ENCODE measurements at regions not wholly inside any gene's neighbourhood (a gene's known extent, or its start where the extent isn't known, plus 50 kb on each side); places are given as distances from the start of the nearest gene placed in this dataset.

DNA sequence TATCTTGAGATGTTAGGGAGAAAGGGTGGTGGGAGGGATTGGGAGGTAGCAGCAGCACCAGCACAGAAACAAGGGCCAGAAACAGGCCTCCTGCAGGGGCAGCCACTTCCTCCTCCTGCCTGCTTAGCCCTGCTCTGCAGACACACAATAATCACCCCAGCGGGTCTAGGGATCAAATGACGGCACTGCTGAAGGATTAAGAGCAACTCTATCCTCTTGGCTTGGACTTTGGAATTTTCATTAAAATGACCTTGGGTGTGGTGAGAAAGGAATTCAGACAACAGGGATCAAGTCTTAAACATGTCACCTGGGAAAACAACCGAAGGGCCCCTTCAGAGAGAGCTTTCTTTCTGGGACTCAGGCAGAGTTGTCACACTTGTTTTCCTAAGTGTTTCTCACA lies 353.4 kb downstream of the SPRY1 start:
- H3K9me3 ChIP-seq (replicated peaks; ENCODE audit: control insufficient read depth, low read depth, low read length) = no peaks in the 10 kb centered on the region
- H3K27ac ChIP-seq (ENCODE audit: low read length) = peak overlapping the region; percentile 88
- no peaks in the 10 kb centered on the region for H3K27me3 ChIP-seq (ENCODE audit: control insufficient read depth, insufficient read depth, low read length)
- no peak overlapping the region for H3K4me3 ChIP-seq (ENCODE audit: low read length)
- peaks cover 29% of the 10 kb centered on the region for H3K4me1 ChIP-seq (ENCODE audit: control insufficient read depth, insufficient read depth, low read length)
- peak; percentile 71 for DNase-seq
- no peaks in the 10 kb centered on the region for H3K36me3 ChIP-seq (ENCODE audit: control insufficient read depth, insufficient read depth, low read length)
- WGBS (ENCODE audit: insufficient coverage) = 33% methylated on average over 1 of the region's 3 CpGs

DNA sequence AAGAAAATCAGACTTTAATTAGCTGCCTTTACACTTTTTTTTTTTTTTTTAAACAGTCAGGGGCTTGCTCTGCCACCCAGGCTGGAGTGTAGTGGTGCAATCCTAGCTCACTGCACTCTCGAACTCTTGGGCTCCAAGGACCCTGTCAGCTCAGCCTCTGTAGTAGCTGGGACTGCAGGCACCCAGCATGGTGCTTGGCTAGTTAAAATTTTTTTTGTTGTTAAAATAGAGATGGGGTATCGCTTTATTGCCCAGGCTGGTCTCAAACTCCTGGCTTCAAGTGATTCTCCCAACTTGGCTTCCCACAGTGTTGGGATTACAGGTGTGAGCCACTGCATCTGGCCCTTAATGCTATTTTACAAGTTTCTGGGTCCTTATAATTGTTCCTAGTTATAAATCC lies 359.1 kb downstream of the SPRY1 start:
- H3K4me3 ChIP-seq (ENCODE audit: low read length) = no peak overlapping the region
- peaks cover under 1% of the 10 kb centered on the region for H3K4me1 ChIP-seq (ENCODE audit: control insufficient read depth, insufficient read depth, low read length)
- no peaks in the 10 kb centered on the region for H3K27me3 ChIP-seq (ENCODE audit: control insufficient read depth, insufficient read depth, low read length)
- DNase-seq = no peak
- H3K36me3 ChIP-seq (ENCODE audit: control insufficient read depth, insufficient read depth, low read length) = no peaks in the 10 kb centered on the region
- no peaks in the 10 kb centered on the region for H3K9me3 ChIP-seq (replicated peaks; ENCODE audit: control insufficient read depth, low read depth, low read length)
- WGBS (ENCODE audit: insufficient coverage) = 100% methylated on average over 1 of the region's 2 CpGs
- H3K27ac ChIP-seq (ENCODE audit: low read length) = no peak overlapping the region

DNA sequence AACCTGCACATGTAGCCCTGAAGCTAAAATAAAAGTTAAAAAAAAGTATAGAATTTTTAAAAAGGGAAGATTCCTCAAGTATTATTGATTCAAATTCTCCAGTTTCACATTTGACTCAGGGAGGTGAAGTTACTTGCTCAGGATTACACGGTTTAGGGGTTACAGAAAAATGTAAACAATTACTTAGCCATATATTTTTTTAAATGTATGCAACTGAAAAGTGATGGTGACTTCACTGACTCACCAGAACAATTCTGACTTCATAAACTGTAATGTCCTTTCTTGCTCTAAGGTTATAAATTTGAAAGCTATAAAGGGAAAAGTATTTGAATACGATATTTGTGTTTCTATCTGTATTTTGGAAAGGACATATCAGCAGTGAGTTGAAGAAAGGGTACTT lies 371.2 kb downstream of the SPRY1 start:
- no peaks in the 10 kb centered on the region for H3K4me1 ChIP-seq (ENCODE audit: control insufficient read depth, insufficient read depth, low read length)
- no peaks in the 10 kb centered on the region for H3K36me3 ChIP-seq (ENCODE audit: control insufficient read depth, insufficient read depth, low read length)
- no peak overlapping the region for H3K27ac ChIP-seq (ENCODE audit: low read length)
- H3K9me3 ChIP-seq (replicated peaks; ENCODE audit: control insufficient read depth, low read depth, low read length) = peaks cover 5% of the 10 kb centered on the region
- WGBS (ENCODE audit: insufficient coverage) = 75% methylated on average over 1 of the region's 2 CpGs
- H3K27me3 ChIP-seq (ENCODE audit: control insufficient read depth, insufficient read depth, low read length) = no peaks in the 10 kb centered on the region
- no peak overlapping the region for H3K4me3 ChIP-seq (ENCODE audit: low read length)
- DNase-seq = no peak

DNA sequence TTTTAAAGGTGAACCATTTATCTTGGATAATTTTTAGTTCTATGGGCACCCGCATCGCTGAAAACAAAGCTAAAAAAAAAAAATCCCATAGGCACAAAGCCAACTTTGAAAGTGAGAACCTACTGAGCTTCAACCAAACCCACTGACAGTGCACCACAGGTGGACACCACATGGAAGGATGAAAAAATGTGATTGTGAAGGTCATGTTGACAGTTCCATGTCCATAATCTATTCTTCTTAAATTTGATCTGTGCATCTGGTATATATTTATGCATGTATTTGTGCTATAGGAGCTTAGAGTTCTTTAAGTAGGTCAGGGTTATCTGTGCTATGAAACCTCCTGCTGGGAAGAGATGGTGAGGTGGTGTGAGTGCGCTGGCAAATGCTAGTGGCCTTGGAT lies 374.3 kb downstream of the SPRY1 start:
- H3K36me3 ChIP-seq (ENCODE audit: control insufficient read depth, insufficient read depth, low read length) = no peaks in the 10 kb centered on the region
- H3K4me3 ChIP-seq (ENCODE audit: low read length) = no peak overlapping the region
- no CpG with 5 or more reads among the region's 3 CpGs for WGBS (ENCODE audit: insufficient coverage)
- no peaks in the 10 kb centered on the region for H3K9me3 ChIP-seq (replicated peaks; ENCODE audit: control insufficient read depth, low read depth, low read length)
- H3K27ac ChIP-seq (ENCODE audit: low read length) = no peak overlapping the region
- no peaks in the 10 kb centered on the region for H3K27me3 ChIP-seq (ENCODE audit: control insufficient read depth, insufficient read depth, low read length)
- DNase-seq = no peak
- H3K4me1 ChIP-seq (ENCODE audit: control insufficient read depth, insufficient read depth, low read length) = no peaks in the 10 kb centered on the region

DNA sequence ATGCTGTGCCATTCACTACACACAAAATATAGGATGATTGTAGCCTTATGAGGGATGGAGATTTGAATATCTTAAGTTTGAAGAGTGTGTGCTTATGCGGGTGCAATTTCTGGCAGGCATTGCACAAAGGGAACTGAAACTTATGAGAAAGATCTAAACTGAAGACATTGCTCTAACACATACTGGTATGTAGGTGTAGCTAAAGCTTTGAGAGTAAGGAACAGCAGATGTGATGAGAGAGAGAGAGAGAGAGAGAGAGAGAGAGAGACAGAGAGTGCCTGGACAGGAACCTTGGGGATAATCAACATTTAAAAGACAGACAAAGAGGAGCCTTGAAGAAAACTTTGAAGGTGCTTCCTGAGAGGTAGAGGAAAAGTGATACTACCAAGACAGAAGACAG lies 379.7 kb downstream of the SPRY1 start:
- DNase-seq = no peak

DNA sequence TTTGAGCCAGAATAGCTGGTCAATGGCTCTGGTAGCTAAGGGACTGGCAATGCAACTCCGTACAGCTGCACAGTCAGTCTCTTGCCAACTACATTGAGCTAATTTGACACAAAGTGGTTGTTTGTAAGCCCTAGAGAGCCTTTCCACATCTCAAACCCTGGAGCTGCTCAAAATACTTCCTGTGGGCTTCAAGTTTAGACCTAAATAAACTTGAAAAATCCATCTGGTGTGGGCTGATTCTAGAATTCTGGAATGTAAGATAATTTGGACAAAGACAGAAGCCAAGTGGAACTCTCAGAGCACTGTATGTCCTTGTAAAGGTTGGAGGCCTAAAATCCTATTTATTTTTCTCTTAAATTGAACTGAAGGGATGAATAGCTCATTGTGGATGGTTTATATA lies 380.8 kb downstream of the SPRY1 start:
- Histone ChIP-seq H3K9me3 (replicated peaks; ENCODE audit: control insufficient read depth, low read depth, low read length) (no peaks in the 10 kb centered on the region), H3K27me3 (ENCODE audit: control insufficient read depth, insufficient read depth, low read length) (no peaks in the 10 kb centered on the region), H3K27ac (ENCODE audit: low read length) (peak overlapping the region; percentile 80), H3K36me3 (ENCODE audit: control insufficient read depth, insufficient read depth, low read length) (no peaks in the 10 kb centered on the region), H3K4me1 (ENCODE audit: control insufficient read depth, insufficient read depth, low read length) (no peaks in the 10 kb centered on the region), H3K4me3 (ENCODE audit: low read length) (no peak overlapping the region)
- WGBS (ENCODE audit: insufficient coverage) = 0% methylated on average over 1 of the region's 1 CpG
- DNase-seq = peak; percentile 96

More for the DNA sequence above, 379.7 kb downstream of the SPRY1 start:
- Histone ChIP-seq H3K9me3 (replicated peaks; ENCODE audit: control insufficient read depth, low read depth, low read length) (no peaks in the 10 kb centered on the region), H3K36me3 (ENCODE audit: control insufficient read depth, insufficient read depth, low read length) (no peaks in the 10 kb centered on the region), H3K4me1 (ENCODE audit: control insufficient read depth, insufficient read depth, low read length) (no peaks in the 10 kb centered on the region), H3K27me3 (ENCODE audit: control insufficient read depth, insufficient read depth, low read length) (no peaks in the 10 kb centered on the region), H3K27ac (ENCODE audit: low read length) (peak overlapping the region; percentile 80), H3K4me3 (ENCODE audit: low read length) (no peak overlapping the region)
- WGBS (ENCODE audit: insufficient coverage) = no CpG with 5 or more reads among the region's 1 CpG

DNA sequence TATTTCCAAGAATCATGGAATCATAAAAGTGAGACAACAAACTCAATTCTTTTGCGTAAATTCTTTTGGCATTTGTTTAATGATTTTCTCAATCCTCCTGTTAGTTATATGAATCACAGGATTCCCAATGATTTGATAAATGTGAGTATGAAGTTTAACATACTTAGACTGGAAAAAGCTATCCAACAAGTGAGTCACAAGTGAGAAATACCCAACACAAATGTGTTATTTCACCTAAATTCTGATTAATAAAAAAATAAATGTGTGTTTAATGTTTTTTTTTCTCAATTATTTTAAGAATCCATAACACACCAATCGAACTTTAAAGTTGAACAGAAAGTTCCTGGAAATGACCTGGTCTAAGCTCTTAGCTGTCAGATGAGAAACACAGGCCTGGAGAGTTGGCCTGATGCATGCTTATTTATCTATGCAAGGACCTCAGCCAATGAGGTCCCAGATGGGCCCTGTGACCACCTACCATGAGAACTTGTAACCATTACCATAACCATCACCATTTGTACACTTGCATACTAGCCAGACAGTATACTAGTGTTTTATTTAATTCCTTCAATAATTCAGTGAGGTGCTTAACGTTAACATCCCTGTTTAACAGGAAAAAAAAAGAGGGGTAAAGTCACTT lies 386.7 kb downstream of the SPRY1 start:
- Histone ChIP-seq H3K9me3 (replicated peaks; ENCODE audit: control insufficient read depth, low read depth, low read length) (no peaks in the 10 kb centered on the region), H3K4me3 (ENCODE audit: low read length) (no peak overlapping the region), H3K36me3 (ENCODE audit: control insufficient read depth, insufficient read depth, low read length) (no peaks in the 10 kb centered on the region), H3K27me3 (ENCODE audit: control insufficient read depth, insufficient read depth, low read length) (no peaks in the 10 kb centered on the region), H3K27ac (ENCODE audit: low read length) (peak overlapping the region; percentile 95), H3K4me1 (ENCODE audit: control insufficient read depth, insufficient read depth, low read length) (peaks cover 21% of the 10 kb centered on the region)
- DNase-seq = peak; percentile 71
- WGBS (ENCODE audit: insufficient coverage) = no CpG with 5 or more reads among the region's 3 CpGs

DNA sequence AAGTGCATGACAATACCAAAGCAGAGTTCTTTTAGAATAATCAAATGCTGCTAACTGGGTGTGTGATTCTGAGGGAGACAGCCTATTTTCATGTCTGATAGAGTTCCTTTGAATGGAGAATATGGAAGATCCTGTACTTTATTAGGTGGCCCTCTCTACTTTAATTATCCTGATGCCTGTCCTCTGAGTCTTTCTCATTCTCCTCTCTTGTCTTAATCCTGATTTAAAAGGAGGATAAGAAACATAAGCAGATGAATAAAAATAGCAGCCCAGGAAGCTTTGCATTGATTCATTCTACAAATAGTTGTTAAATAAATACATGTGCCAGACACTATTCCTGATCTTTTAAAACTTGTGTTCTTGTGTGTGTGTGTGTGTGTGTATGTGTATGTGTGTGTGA lies 387.3 kb downstream of the SPRY1 start:
- no peaks in the 10 kb centered on the region for H3K36me3 ChIP-seq (ENCODE audit: control insufficient read depth, insufficient read depth, low read length)
- no peak overlapping the region for H3K4me3 ChIP-seq (ENCODE audit: low read length)
- no peaks in the 10 kb centered on the region for H3K9me3 ChIP-seq (replicated peaks; ENCODE audit: control insufficient read depth, low read depth, low read length)
- H3K27me3 ChIP-seq (ENCODE audit: control insufficient read depth, insufficient read depth, low read length) = no peaks in the 10 kb centered on the region
- H3K27ac ChIP-seq (ENCODE audit: low read length) = peak overlapping the region; percentile 95
- DNase-seq = peak; percentile 25
- H3K4me1 ChIP-seq (ENCODE audit: control insufficient read depth, insufficient read depth, low read length) = peaks cover 23% of the 10 kb centered on the region

DNA sequence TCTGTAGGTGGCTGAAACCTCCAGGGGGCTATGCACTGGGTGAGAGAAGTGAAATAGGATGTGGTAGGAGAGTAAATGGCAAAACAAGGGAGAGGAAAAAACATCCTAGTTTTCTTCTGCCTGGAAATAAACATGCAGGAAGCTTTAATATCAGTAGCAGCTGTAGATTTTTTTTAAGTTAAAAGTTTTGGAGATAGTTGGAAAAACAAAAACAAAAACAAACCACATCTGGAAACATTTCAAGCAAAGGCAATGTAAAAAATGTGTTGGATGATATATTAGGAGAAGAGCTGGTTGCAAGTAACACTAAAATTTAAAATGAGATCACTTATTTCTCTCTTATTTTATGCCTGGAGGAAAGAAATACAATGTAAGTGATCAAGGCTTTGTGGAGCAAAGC lies 388.0 kb downstream of the SPRY1 start:
- no peaks in the 10 kb centered on the region for H3K36me3 ChIP-seq (ENCODE audit: control insufficient read depth, insufficient read depth, low read length)
- peaks cover 23% of the 10 kb centered on the region for H3K4me1 ChIP-seq (ENCODE audit: control insufficient read depth, insufficient read depth, low read length)
- no peaks in the 10 kb centered on the region for H3K27me3 ChIP-seq (ENCODE audit: control insufficient read depth, insufficient read depth, low read length)
- H3K27ac ChIP-seq (ENCODE audit: low read length) = peak overlapping the region; percentile 95
- peak; percentile 80 for DNase-seq
- no peak overlapping the region for H3K4me3 ChIP-seq (ENCODE audit: low read length)
- no peaks in the 10 kb centered on the region for H3K9me3 ChIP-seq (replicated peaks; ENCODE audit: control insufficient read depth, low read depth, low read length)

DNA sequence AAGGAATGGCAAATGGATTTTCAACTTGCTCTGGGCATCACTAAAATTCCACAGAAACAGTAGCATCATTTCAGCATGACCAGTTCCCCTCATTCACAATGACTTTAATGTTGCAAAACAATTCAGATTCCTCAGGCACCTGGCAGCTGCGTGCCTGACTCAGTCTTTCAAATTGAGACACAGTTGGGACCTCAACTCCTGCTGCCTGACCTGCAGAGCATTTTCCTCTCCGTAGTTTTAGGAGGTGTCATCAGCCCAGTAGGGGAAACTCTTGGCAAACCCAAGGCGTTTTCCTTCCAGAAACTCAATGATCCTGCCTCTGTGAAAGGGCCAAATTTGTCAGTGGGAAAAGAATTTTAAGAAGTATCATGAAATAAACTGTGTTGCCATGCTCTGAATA lies 388.9 kb downstream of the SPRY1 start:
- H3K4me3 ChIP-seq (ENCODE audit: low read length) = no peak overlapping the region
- 6% methylated on average over 2 of the region's 3 CpGs for WGBS (ENCODE audit: insufficient coverage)
- no peaks in the 10 kb centered on the region for H3K9me3 ChIP-seq (replicated peaks; ENCODE audit: control insufficient read depth, low read depth, low read length)
- no peaks in the 10 kb centered on the region for H3K27me3 ChIP-seq (ENCODE audit: control insufficient read depth, insufficient read depth, low read length)
- peak; percentile 95 for DNase-seq
- H3K27ac ChIP-seq (ENCODE audit: low read length) = peak overlapping the region; percentile 95
- peaks cover 23% of the 10 kb centered on the region for H3K4me1 ChIP-seq (ENCODE audit: control insufficient read depth, insufficient read depth, low read length)
- H3K36me3 ChIP-seq (ENCODE audit: control insufficient read depth, insufficient read depth, low read length) = no peaks in the 10 kb centered on the region

Measured in muscle of leg (tissue), 3 donors.